ENCODE measurements at regions not wholly inside any gene's neighbourhood (a gene's known extent, or its start where the extent isn't known, plus 50 kb on each side); places are given as distances from the start of the nearest gene placed in this dataset.
"Not testable (repeated sequence)": the region's sequence is repeated elsewhere in the genome, so short reads cannot be mapped to it uniquely, and the experiment has no call there.

GRCh38 chr9:73089304-73089985, 62.2 kb upstream of the ANXA1 start:
- DNase-seq (ENCODE audit: extremely low read depth, insufficient read length) = no peak
- no peak for TF ChIP-seq CTCF (IDR thresholded peaks at IDR 0.05; ENCODE audit: insufficient read depth, low read length, poor library complexity, severe bottlenecking)
- Histone ChIP-seq H3K4me3 (replicated peaks; ENCODE audit: low read depth, low read length) (no peak overlapping the region), H3K27me3 (replicated peaks; ENCODE audit: control insufficient read depth, insufficient read depth, low read length) (no peaks in the 10 kb centered on the region), H3K36me3 (ENCODE audit: control insufficient read depth, insufficient read depth, low read length) (no peaks in the 10 kb centered on the region)

- not testable (repeated sequence) for H3K36me3 ChIP-seq (ENCODE audit: control insufficient read depth, insufficient read depth, low read length); DNase-seq (ENCODE audit: extremely low read depth, insufficient read length); H3K27me3 ChIP-seq (replicated peaks; ENCODE audit: control insufficient read depth, insufficient read depth, low read length); H3K4me3 ChIP-seq (replicated peaks; ENCODE audit: low read depth, low read length)
These were observed 63.8 kb upstream of the ANXA1 start for GRCh38 chr9:73087876-73088275.

- no peak for TF ChIP-seq CTCF (IDR thresholded peaks at IDR 0.05; ENCODE audit: insufficient read depth, low read length, poor library complexity, severe bottlenecking)
- Histone ChIP-seq H3K27me3 (replicated peaks; ENCODE audit: control insufficient read depth, insufficient read depth, low read length) (no peaks in the 10 kb centered on the region; the same call in 1 of the 2 replicates), H3K36me3 (ENCODE audit: control insufficient read depth, insufficient read depth, low read length) (no peaks in the 10 kb centered on the region), H3K4me3 (replicated peaks; ENCODE audit: low read depth, low read length) (no peak overlapping the region)
- no peak for DNase-seq (ENCODE audit: extremely low read depth, insufficient read length)
These were observed 68.1 kb upstream of the ANXA1 start for GRCh38 chr9:73083519-73083918.

GRCh38 chr9:73081979-73082657, 69.5 kb upstream of the ANXA1 start:
- TF ChIP-seq CTCF (IDR thresholded peaks at IDR 0.05; ENCODE audit: insufficient read depth, low read length, poor library complexity, severe bottlenecking) = peak; percentile 76
- Histone ChIP-seq H3K36me3 (ENCODE audit: control insufficient read depth, insufficient read depth, low read length) (no peaks in the 10 kb centered on the region), H3K4me3 (replicated peaks; ENCODE audit: low read depth, low read length) (no peak overlapping the region), H3K27me3 (replicated peaks; ENCODE audit: control insufficient read depth, insufficient read depth, low read length) (no peaks in the 10 kb centered on the region; the same call in 1 of the 2 replicates)
- peak; percentile 2 for DNase-seq (ENCODE audit: extremely low read depth, insufficient read length)

GRCh38 chr9:73080110-73080694, 71.5 kb upstream of the ANXA1 start:
- H3K36me3 ChIP-seq (ENCODE audit: control insufficient read depth, insufficient read depth, low read length) = no peaks in the 10 kb centered on the region
- DNase-seq (ENCODE audit: extremely low read depth, insufficient read length) = no peak
- H3K27me3 ChIP-seq (replicated peaks; ENCODE audit: control insufficient read depth, insufficient read depth, low read length) = no peaks in the 10 kb centered on the region; the same call in 1 of the 2 replicates
- TF ChIP-seq CTCF (IDR thresholded peaks at IDR 0.05; ENCODE audit: insufficient read depth, low read length, poor library complexity, severe bottlenecking) = no peak
- no peak overlapping the region for H3K4me3 ChIP-seq (replicated peaks; ENCODE audit: low read depth, low read length)

- DNase-seq (ENCODE audit: extremely low read depth, insufficient read length) = no peak
These were observed 72.3 kb upstream of the ANXA1 start for GRCh38 chr9:73079326-73079725.

More at GRCh38 chr9:73079326-73079725, 72.3 kb upstream of the ANXA1 start:
- Histone ChIP-seq H3K4me3 (replicated peaks; ENCODE audit: low read depth, low read length) (no peak overlapping the region), H3K36me3 (ENCODE audit: control insufficient read depth, insufficient read depth, low read length) (no peaks in the 10 kb centered on the region), H3K27me3 (replicated peaks; ENCODE audit: control insufficient read depth, insufficient read depth, low read length) (no peaks in the 10 kb centered on the region; the same call in 1 of the 2 replicates)
- TF ChIP-seq CTCF (IDR thresholded peaks at IDR 0.05; ENCODE audit: insufficient read depth, low read length, poor library complexity, severe bottlenecking) = no peak
